Endothelial cell of umbilical vein (primary cell): ENCODE measurements at regions not wholly inside any gene's neighbourhood (a gene's known extent, or its start where the extent isn't known, plus 50 kb on each side); places are given as distances from the start of the nearest gene placed in this dataset.

Experiments
- BruUV-seq: library from RNA; stranded (reverse); fragments of 400-500 nt; replicated peaks from 2 replicates; lab custom pipeline; 2021; lab: Mats Ljungman, UMichigan
- CTCF ChIA-PET: fragments of 300-600, 350-600 bp; sonication (Branson Sonifier 250); formaldehyde crosslinking; loops from one replicate; lab custom pipeline; 2021; ENCODE audit warnings: antibody characterized with exemption, inconsistent platforms; lab: Charles Lee
- POLR2A ChIA-PET: fragments of 300-600, 350-600 bp; sonication (Branson Sonifier 250); formaldehyde crosslinking; loops from one replicate; lab custom pipeline; 2021; ENCODE audit warnings: antibody characterized with exemption, inconsistent platforms; lab: Charles Lee
- DNase-seq: peaks from one replicate; pipeline ENCODE4 v3.0.0-alpha.2; 2011; ENCODE audit warnings: low read depth, low spot score
- FAIRE-seq: peaks from 2 replicates; lab custom pipeline; 2011; peaks lifted over from hg19 to GRCh38; lab: Jason Lieb, UNC
- H2AFZ ChIP-seq: 2 replicates; pipeline ENCODE4 v1.6.0; 2012; ENCODE audit warnings: low read depth, low read length, control low read depth, inconsistent platforms
- H3K27ac ChIP-seq: 2 replicates; pipeline ENCODE4 v1.5.1; 2011; ENCODE audit warnings: low read depth, mild to moderate bottlenecking, control low read depth, low read length, moderate library complexity; ENCODE audit not compliant: insufficient read depth
- H3K27me3 ChIP-seq, 2 experiments: 2 replicates each; pipeline versions ENCODE4 v1.6.0 to v1.6.1; 2011; ENCODE audit warnings: low read length in 2 of 2, mixed read lengths in 1 of 2; ENCODE audit not compliant: control insufficient read depth in 2 of 2, insufficient read depth in 2 of 2
- H3K36me3 ChIP-seq, 2 experiments: 2 replicates in 1 of 2; 3 replicates in 1 of 2; pipeline ENCODE4 v1.5.1; 2011; ENCODE audit warnings: low read length in 2 of 2, mild to moderate bottlenecking in 1 of 2, moderate library complexity in 1 of 2; ENCODE audit not compliant: control insufficient read depth in 2 of 2, insufficient read depth in 2 of 2; ENCODE audit errors: extremely low read depth in 1 of 2
- H3K4me1 ChIP-seq: 3 replicates; pipeline ENCODE4 v1.5.1; 2011; ENCODE audit warnings: mild to moderate bottlenecking, low read length; ENCODE audit not compliant: control insufficient read depth, insufficient read depth; ENCODE audit errors: extremely low read depth
- H3K4me2 ChIP-seq: 2 replicates; pipeline ENCODE4 v1.6.1; 2011; ENCODE audit warnings: low read length, control low read depth, mixed read lengths; ENCODE audit not compliant: insufficient read depth
- H3K4me3 ChIP-seq, 3 experiments: fragments of 200-600 bp in 1 of 3; sonication (generic), shearing (Covaris generic) in 1 of 3; replicated peaks in 1 of 3; 2 replicates each; pipeline ENCODE4 v1.5.1; 2011 to 2016; ENCODE audit warnings: control low read depth in 3 of 3, low read length in 3 of 3, mild to moderate bottlenecking in 2 of 3, inconsistent platforms in 1 of 3, low read depth in 1 of 3, moderate library complexity in 1 of 3; ENCODE audit not compliant: insufficient read depth in 1 of 3
- H3K79me2 ChIP-seq: 2 replicates; pipeline ENCODE4 v1.6.0; 2012; ENCODE audit warnings: low read length, inconsistent platforms; ENCODE audit not compliant: control insufficient read depth, insufficient read depth
- H3K9ac ChIP-seq: replicated peaks from 2 replicates; pipeline ENCODE3; 2011; ENCODE audit warnings: low read length, control low read depth; ENCODE audit not compliant: insufficient read depth; ENCODE audit errors: extremely low read depth
- H3K9me1 ChIP-seq: replicated peaks from 3 replicates; pipeline ENCODE4 v1.6.0; 2011; ENCODE audit warnings: mild to moderate bottlenecking, low read length; ENCODE audit not compliant: control insufficient read depth, insufficient read depth; ENCODE audit errors: extremely low read depth
- H3K9me3 ChIP-seq: replicated peaks from 2 replicates; pipeline ENCODE4 v1.5.1; 2012; ENCODE audit warnings: low read length, inconsistent platforms; ENCODE audit not compliant: control insufficient read depth, insufficient read depth
- H4K20me1 ChIP-seq: replicated peaks from 2 replicates; pipeline ENCODE3; 2011; ENCODE audit warnings: mild to moderate bottlenecking, low read length; ENCODE audit not compliant: control insufficient read depth, insufficient read depth; ENCODE audit errors: extremely low read depth
- CTCF ChIP-seq, 2 donors: IDR thresholded peaks; 1 replicate in 1 of 2; 2 replicates in 1 of 2; pipeline ENCODE4 v1.5.1; 2011; ENCODE audit warnings: low read length in 2 of 2, mild to moderate bottlenecking in 2 of 2, moderate library complexity in 2 of 2, control low read depth in 1 of 2, inconsistent platforms in 1 of 2, low read depth in 1 of 2; ENCODE audit not compliant: insufficient read depth in 1 of 2; ENCODE audit errors: extremely low read depth in 1 of 2
- EZH2 ChIP-seq: IDR thresholded peaks from 2 replicates; pipeline ENCODE4 v1.6.1; 2012; ENCODE audit warnings: borderline replicate concordance, low read depth, mild to moderate bottlenecking, moderate library complexity, low read length, inconsistent platforms; ENCODE audit not compliant: severe bottlenecking
- FOS ChIP-seq: IDR thresholded peaks from 2 replicates; pipeline ENCODE4 v1.6.1; 2011; ENCODE audit warnings: mild to moderate bottlenecking, low read length, moderate library complexity, borderline replicate concordance; ENCODE audit not compliant: insufficient read depth
- GATA2 ChIP-seq: IDR thresholded peaks from 2 replicates; pipeline ENCODE4 v1.7.0; 2011; ENCODE audit warnings: low read depth, mild to moderate bottlenecking, moderate library complexity, mixed read lengths, low read length; ENCODE audit not compliant: insufficient read length, insufficient read depth
- JUN ChIP-seq: IDR thresholded peaks from 2 replicates; pipeline ENCODE4 v1.6.1; 2011; ENCODE audit warnings: borderline replicate concordance, low read depth; ENCODE audit not compliant: insufficient read length, insufficient read depth
- MAX ChIP-seq: IDR thresholded peaks from 2 replicates; pipeline ENCODE4 v1.6.1; 2011; ENCODE audit not compliant: insufficient read depth, insufficient read length
- MYC ChIP-seq: IDR thresholded peaks from one replicate; pipeline ENCODE4 v1.6.1; 2011; ENCODE audit warnings: mild to moderate bottlenecking, low read depth, low read length
- POLR2A ChIP-seq: IDR thresholded peaks from 2 replicates; pipeline ENCODE4 v1.6.1; 2012; ENCODE audit warnings: low read depth, mild to moderate bottlenecking, control low read depth, low read length
- POLR2AphosphoS5 ChIP-seq: IDR thresholded peaks from 2 replicates; pipeline ENCODE4 v1.6.1; 2012; ENCODE audit warnings: low read depth, mild to moderate bottlenecking, control low read depth, low read length, moderate library complexity; ENCODE audit not compliant: insufficient read depth
- dilution Hi-C: fragments of 300-500 bp; cut with MboI; formaldehyde crosslinking; loops from one replicate; pipeline ENCODE4 v1.15.0; 2019; ENCODE audit warnings: low sequenced_read_pairs; ENCODE audit not compliant: extremely low pct_ligation_motif_present
- intact Hi-C: fragments of 100-400 bp; cut with micrococcal nuclease; formaldehyde crosslinking; loops from one replicate; pipeline ENCODE4 v1.10.0; 2022

GRCh38 chr14:22065347-22065746, 391.7 kb upstream of the OR4E1 start:
- no peak overlapping the region for H3K4me3 ChIP-seq
- TF ChIP-seq FOS = no peak
- no peak for TF ChIP-seq MYC
- no peak for TF ChIP-seq JUN
- TF ChIP-seq POLR2A = no peak
- TF ChIP-seq POLR2AphosphoS5 = no peak
- TF ChIP-seq GATA2 = no peak
- TF ChIP-seq EZH2 = no peak
- TF ChIP-seq CTCF (IDR thresholded peaks at IDR 0.05; ENCODE audit: extremely low read depth in 1 of 2, insufficient read depth in 1 of 2, low read depth in 1 of 2, low read length in 2 of 2) = no peak
- no peak for TF ChIP-seq MAX
- dilution Hi-C loops (no loop called here), intact Hi-C loops (no loop called here)
- H3K9ac ChIP-seq = no peak overlapping the region
- no peaks in the 10 kb centered on the region for H3K9me3 ChIP-seq
- H3K4me1 ChIP-seq = peaks cover 10% of the 10 kb centered on the region
- H3K36me3 ChIP-seq = no peaks in the 10 kb centered on the region
- no TSS peak for BruUV-seq
- H3K27ac ChIP-seq = no peak overlapping the region
- no peaks in the 10 kb centered on the region for H4K20me1 ChIP-seq
- FAIRE-seq = no peak
- CTCF ChIA-PET = interaction anchor here (1.4 to 1.7 kb wide), 3 partner anchors 8 to 35 kb away, joined by 3 to 11 read pairs (median 5); no protein-coding TSS in a partner anchor
- no peak overlapping the region for H3K4me2 ChIP-seq
- H3K27me3 ChIP-seq = peaks cover 3 to 4% of the 10 kb centered on the region in 2 experiments
- H2AFZ ChIP-seq = peak overlapping the region; percentile 44
- no peaks in the 10 kb centered on the region for H3K9me1 ChIP-seq
- POLR2A ChIA-PET = no interaction called here
- H3K79me2 ChIP-seq = no peaks in the 10 kb centered on the region
- no peak for DNase-seq
